ENCODE measurements at regions not wholly inside any gene's neighbourhood (a gene's known extent, or its start where the extent isn't known, plus 50 kb on each side); places are given as distances from the start of the nearest gene placed in this dataset.

DNA sequence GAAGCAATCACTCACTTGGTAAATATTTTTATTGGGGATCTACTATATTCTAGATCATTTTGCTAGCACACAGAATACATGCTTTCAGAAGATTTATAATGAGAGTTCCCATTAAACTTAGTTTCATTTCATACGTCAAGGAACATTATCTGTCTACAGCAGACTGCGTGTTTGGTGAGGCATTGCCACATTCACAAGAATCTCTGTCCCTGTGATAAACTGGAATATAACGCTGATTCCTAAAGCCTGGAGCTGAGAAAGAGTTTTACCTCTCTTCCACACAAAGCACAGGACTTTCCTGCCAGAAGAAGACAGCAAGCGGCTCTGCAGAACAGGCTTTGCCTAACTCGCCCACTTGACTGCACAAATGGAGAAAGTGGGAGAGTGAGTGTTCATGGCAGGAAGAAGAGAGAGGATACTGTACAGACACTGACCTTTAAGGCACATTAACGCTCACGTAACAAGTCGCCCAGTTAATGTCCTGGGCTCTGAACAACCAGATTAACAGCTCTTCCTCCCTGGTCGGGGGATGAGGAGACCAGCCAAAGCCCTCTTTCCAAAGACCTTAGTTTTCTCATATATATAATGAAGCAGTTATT lies 356.2 kb downstream of the GPD2 start:
- no peak overlapping the region for H3K4me3 ChIP-seq (ENCODE audit: low read depth, low read length)
- no peaks in the 10 kb centered on the region for H3K36me3 ChIP-seq
- no peak overlapping the region for H3K27ac ChIP-seq
- no peaks in the 10 kb centered on the region for H3K27me3 ChIP-seq (ENCODE audit: insufficient read depth, low read depth, severe bottlenecking)
- TF ChIP-seq, protein P1, sequence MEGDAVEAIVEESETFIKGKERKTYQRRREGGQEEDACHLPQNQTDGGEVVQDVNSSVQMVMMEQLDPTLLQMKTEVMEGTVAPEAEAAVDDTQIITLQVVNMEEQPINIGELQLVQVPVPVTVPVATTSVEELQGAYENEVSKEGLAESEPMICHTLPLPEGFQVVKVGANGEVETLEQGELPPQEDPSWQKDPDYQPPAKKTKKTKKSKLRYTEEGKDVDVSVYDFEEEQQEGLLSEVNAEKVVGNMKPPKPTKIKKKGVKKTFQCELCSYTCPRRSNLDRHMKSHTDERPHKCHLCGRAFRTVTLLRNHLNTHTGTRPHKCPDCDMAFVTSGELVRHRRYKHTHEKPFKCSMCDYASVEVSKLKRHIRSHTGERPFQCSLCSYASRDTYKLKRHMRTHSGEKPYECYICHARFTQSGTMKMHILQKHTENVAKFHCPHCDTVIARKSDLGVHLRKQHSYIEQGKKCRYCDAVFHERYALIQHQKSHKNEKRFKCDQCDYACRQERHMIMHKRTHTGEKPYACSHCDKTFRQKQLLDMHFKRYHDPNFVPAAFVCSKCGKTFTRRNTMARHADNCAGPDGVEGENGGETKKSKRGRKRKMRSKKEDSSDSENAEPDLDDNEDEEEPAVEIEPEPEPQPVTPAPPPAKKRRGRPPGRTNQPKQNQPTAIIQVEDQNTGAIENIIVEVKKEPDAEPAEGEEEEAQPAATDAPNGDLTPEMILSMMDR (IDR thresholded peaks at IDR 0.05; ENCODE audit: low read depth, low read length) = no peak
- DNase-seq = no peak
- no peaks in the 10 kb centered on the region for H3K9me3 ChIP-seq (ENCODE audit: severe bottlenecking)

DNA sequence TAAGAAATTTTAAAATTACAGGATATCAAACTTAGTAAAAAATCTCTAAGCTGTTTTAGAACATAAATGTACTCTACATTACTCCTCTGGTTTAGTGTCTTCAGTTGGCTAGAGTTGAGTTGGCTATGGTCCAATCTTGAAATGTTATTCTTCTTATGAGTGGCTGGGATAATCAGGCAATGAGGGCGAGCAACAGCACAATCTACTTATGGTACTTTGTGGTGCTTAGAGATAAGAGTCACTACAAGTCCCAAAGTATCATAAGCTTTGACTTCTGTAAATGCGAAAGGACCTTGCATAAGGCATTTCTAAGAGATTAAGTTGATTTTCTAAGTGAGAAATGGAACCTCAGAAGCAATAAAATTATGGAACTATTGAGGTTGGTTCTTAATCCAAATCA lies 361.7 kb downstream of the GPD2 start:
- H3K27ac ChIP-seq = peak overlapping the region; percentile 56
- TF ChIP-seq, protein P1 (IDR thresholded peaks at IDR 0.05; ENCODE audit: low read depth, low read length) = no peak
- H3K27me3 ChIP-seq (ENCODE audit: insufficient read depth, low read depth, severe bottlenecking) = no peaks in the 10 kb centered on the region
- H3K4me3 ChIP-seq (ENCODE audit: low read depth, low read length) = no peak overlapping the region
- no peaks in the 10 kb centered on the region for H3K36me3 ChIP-seq
- H3K9me3 ChIP-seq (ENCODE audit: severe bottlenecking) = no peaks in the 10 kb centered on the region
- peak; percentile 55 for DNase-seq

DNA sequence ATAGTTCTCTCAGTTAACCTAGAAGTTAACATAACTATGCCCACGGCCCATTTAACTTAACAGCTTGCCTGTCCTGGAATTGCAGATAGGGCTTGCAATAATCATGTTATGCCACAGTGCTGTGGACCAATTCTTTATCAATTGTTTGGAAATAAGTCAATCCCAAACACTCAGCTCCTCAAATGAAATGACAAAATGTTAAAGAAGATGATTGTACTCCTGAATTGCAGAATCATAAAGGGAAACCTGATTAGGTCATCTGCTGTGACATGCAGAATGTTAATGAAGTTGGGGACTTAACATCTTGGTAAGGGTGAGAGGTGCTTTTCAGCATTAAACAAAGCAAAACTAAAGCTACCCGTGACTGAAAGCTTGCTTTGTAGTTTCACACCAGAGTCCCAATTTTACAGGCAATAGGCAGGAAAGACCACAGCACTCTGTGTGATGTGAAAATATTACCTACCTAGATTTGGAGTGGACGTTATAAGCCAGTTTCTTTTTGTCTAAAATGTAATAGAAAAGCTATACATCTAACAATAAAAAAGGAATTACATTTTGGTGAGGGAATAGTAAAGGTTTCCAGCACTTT lies 364.0 kb downstream of the GPD2 start:
- TF ChIP-seq, protein P1 (IDR thresholded peaks at IDR 0.05; ENCODE audit: low read depth, low read length) = no peak

DNA sequence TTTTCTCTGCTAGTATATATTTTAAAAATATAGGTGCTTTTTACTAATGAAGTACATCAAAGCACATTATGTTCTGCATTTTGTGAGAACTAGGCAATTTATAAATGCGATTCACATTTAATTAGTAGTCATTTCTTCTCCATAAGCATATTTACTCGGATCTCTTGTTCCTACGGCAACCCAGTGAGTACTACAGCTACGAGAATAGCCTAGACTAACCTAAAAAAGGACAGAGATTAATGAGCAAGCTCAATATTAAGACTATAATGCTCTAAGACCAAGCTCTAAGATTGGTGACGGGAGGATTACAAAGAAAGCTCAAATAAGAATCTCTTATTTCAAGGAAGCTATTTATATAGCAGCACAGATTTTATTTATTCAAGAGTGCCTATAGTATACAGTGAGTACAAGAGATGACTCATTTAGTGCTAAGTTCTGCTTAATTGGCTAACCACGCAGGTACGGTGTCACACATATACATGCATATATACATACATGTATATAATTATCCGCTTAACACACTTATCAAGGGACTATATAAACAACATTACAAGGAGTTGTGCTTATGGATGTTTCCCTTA lies 364.7 kb downstream of the GPD2 start:
- Histone ChIP-seq H3K27ac (peak overlapping the region; percentile 71), H3K36me3 (no peaks in the 10 kb centered on the region), H3K4me3 (ENCODE audit: low read depth, low read length) (peak overlapping the region; percentile 45), H3K9me3 (ENCODE audit: severe bottlenecking) (no peaks in the 10 kb centered on the region), H3K27me3 (ENCODE audit: insufficient read depth, low read depth, severe bottlenecking) (no peaks in the 10 kb centered on the region)
- no peak for DNase-seq
- TF ChIP-seq, protein P1 (IDR thresholded peaks at IDR 0.05; ENCODE audit: low read depth, low read length) = no peak

More for the DNA sequence above, 364.0 kb downstream of the GPD2 start:
- peak overlapping the region; percentile 71 for H3K27ac ChIP-seq
- H3K9me3 ChIP-seq (ENCODE audit: severe bottlenecking) = no peaks in the 10 kb centered on the region
- H3K27me3 ChIP-seq (ENCODE audit: insufficient read depth, low read depth, severe bottlenecking) = no peaks in the 10 kb centered on the region
- H3K36me3 ChIP-seq = no peaks in the 10 kb centered on the region
- H3K4me3 ChIP-seq (ENCODE audit: low read depth, low read length) = peak overlapping the region; percentile 45
- no peak for DNase-seq

DNA sequence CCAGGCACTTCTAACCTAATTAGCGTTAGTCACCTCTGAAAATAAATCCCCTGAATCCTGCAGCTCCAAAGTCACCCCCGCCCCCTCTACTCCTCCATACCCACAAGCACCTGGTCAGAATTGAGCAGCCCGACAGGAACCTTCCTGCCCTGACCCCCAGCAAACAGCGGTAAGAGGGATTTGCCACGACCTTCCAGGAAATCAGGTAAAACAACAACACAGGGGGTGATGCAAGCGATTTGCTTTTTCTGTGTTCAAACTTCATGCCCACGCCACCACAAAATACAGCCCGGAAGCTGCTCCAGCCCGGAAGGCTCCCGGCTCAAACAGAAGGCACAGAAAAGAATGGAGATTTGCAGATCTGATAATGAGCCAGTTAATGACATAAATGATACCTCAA lies 367.1 kb downstream of the GPD2 start:
- H3K27ac ChIP-seq = peak overlapping the region; percentile 71
- peaks cover 7% of the 10 kb centered on the region for H3K9me3 ChIP-seq (ENCODE audit: severe bottlenecking)
- H3K4me3 ChIP-seq (ENCODE audit: low read depth, low read length) = peak overlapping the region; percentile 40
- H3K36me3 ChIP-seq = no peaks in the 10 kb centered on the region
- H3K27me3 ChIP-seq (ENCODE audit: insufficient read depth, low read depth, severe bottlenecking) = no peaks in the 10 kb centered on the region
- TF ChIP-seq, protein P1 (IDR thresholded peaks at IDR 0.05; ENCODE audit: low read depth, low read length) = no peak
- peak; percentile 84 for DNase-seq
